OCI-LY7 (cell line): ENCODE measurements at regions not wholly inside any gene's neighbourhood (a gene's known extent, or its start where the extent isn't known, plus 50 kb on each side); places are given as distances from the start of the nearest gene placed in this dataset.
"Not testable (repeated sequence)": the region's sequence is repeated elsewhere in the genome, so short reads cannot be mapped to it uniquely, and the experiment has no call there.

Source experiments
- BruUV-seq: library from RNA; stranded (reverse); fragments of 400-500 nt; replicated peaks from 2 replicates; lab custom pipeline; 2021; lab: Mats Ljungman, UMichigan
- CTCF ChIA-PET: fragments of 300-600 bp; sonication (Branson Sonifier 250); formaldehyde crosslinking; loops from one replicate; lab custom pipeline; 2022; ENCODE audit warnings: antibody characterized with exemption; ENCODE audit not compliant: unreplicated experiment; lab: Charles Lee
- POLR2A ChIA-PET: fragments of 300-600 bp; sonication (Branson Sonifier 250); formaldehyde crosslinking; loops from one replicate; lab custom pipeline; 2022; ENCODE audit warnings: antibody characterized with exemption; lab: Charles Lee
- DNase-seq: peaks from one replicate; pipeline ENCODE4 v3.0.0-alpha.2; 2015; ENCODE audit warnings: low spot score
- H2AFZ ChIP-seq: fragments of 200-600 bp; sonication (generic), shearing (Covaris generic); 2 replicates; pipeline ENCODE4 v1.6.1; 2014; ENCODE audit warnings: mild to moderate bottlenecking, antibody characterized with exemption, low read length, moderate library complexity
- H3K27ac ChIP-seq: fragments of 200-600 bp; sonication (generic); 2 replicates; pipeline ENCODE4 v1.5.1; 2014; ENCODE audit warnings: mixed run types, low read depth, mild to moderate bottlenecking, moderate library complexity, low read length, inconsistent platforms; ENCODE audit not compliant: poor library complexity, severe bottlenecking
- H3K36me3 ChIP-seq: fragments of 200-600 bp; sonication (generic); 2 replicates; pipeline ENCODE4 v1.6.1; 2014; ENCODE audit warnings: mild to moderate bottlenecking, antibody characterized with exemption, low read length, moderate library complexity, mixed read lengths; ENCODE audit not compliant: insufficient read depth
- H3K4me1 ChIP-seq: fragments of 200-600 bp; sonication (generic); 2 replicates; pipeline ENCODE4 v1.5.1; 2014; ENCODE audit warnings: mild to moderate bottlenecking, low read length; ENCODE audit not compliant: insufficient read depth, poor library complexity, severe bottlenecking
- H3K4me2 ChIP-seq: fragments of 200-600 bp; sonication (generic); 2 replicates; pipeline ENCODE4 v1.6.1; 2014; ENCODE audit warnings: mild to moderate bottlenecking, low read length
- H3K4me3 ChIP-seq: fragments of 200-600 bp; sonication (generic); 2 replicates; pipeline ENCODE4 v1.5.1; 2014; ENCODE audit warnings: mild to moderate bottlenecking, low read depth, low read length; ENCODE audit not compliant: poor library complexity, severe bottlenecking
- H3K79me2 ChIP-seq: fragments of 200-600 bp; sonication (generic); 2 replicates; pipeline ENCODE4 v1.6.1; 2016; ENCODE audit warnings: low read depth, mild to moderate bottlenecking, low read length, moderate library complexity, mixed read lengths; ENCODE audit not compliant: insufficient read depth
- H3K9me2 ChIP-seq: fragments of 200-600 bp; sonication (generic); 2 replicates; pipeline ENCODE4 v1.6.1; 2016; ENCODE audit warnings: mild to moderate bottlenecking, low read length, mixed read lengths; ENCODE audit not compliant: insufficient read depth
- H3K9me3 ChIP-seq: fragments of 200-600 bp; sonication (generic); 2 replicates; pipeline ENCODE4 v1.6.1; 2014; ENCODE audit warnings: mild to moderate bottlenecking, mixed run types, low read length, mixed read lengths
- H4K20me1 ChIP-seq: fragments of 200-600 bp; sonication (generic); 2 replicates; pipeline ENCODE4 v1.6.1; 2014; ENCODE audit warnings: mild to moderate bottlenecking, antibody characterized with exemption, low read length, moderate library complexity, mixed read lengths; ENCODE audit not compliant: insufficient read depth
- EZH2phosphoT487 ChIP-seq: fragments of 200-600 bp; sonication (generic); IDR thresholded peaks from 2 replicates; pipeline ENCODE4 v1.6.1; 2018; ENCODE audit warnings: low read depth, borderline replicate concordance, mild to moderate bottlenecking, mixed run types, antibody characterized with exemption, low read length, moderate library complexity, mixed read lengths
- intact Hi-C: fragments of 100-400 bp; cut with micrococcal nuclease; formaldehyde crosslinking; loops from one replicate; pipeline ENCODE4 v1.10.0; 2022; ENCODE audit not compliant: unreplicated experiment
- TF ChIP-seq, protein P1 (sequence below): fragments of 200-600 bp; sonication (generic); conservative IDR thresholded peaks from 2 replicates; pipeline ENCODE4 v1.5.1; 2014; ENCODE audit warnings: mild to moderate bottlenecking, antibody characterized with exemption, low read length, moderate library complexity, mixed read lengths

DNA sequence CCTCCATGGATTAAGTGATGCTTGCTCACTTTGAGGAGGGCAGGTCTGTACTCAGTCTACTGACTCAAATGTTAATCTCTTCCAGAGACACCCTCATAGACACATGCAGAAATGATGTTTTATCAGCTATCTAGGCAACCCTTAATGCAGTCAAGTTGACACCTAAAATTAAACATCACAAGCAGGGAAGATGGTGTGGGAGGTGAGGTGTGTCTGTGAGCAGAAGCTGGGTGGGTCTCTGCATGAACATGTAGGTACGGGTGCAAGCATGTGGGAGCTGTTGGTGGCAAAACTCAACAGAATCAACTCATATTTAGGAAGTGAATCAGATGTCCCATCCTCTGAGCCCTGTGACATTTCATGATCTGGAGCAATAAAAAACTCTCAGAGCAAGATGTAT is 249.2 kb upstream of the SGCG start:
- intact Hi-C loops = no loop called here
- POLR2A ChIA-PET = no interaction called here

DNA sequence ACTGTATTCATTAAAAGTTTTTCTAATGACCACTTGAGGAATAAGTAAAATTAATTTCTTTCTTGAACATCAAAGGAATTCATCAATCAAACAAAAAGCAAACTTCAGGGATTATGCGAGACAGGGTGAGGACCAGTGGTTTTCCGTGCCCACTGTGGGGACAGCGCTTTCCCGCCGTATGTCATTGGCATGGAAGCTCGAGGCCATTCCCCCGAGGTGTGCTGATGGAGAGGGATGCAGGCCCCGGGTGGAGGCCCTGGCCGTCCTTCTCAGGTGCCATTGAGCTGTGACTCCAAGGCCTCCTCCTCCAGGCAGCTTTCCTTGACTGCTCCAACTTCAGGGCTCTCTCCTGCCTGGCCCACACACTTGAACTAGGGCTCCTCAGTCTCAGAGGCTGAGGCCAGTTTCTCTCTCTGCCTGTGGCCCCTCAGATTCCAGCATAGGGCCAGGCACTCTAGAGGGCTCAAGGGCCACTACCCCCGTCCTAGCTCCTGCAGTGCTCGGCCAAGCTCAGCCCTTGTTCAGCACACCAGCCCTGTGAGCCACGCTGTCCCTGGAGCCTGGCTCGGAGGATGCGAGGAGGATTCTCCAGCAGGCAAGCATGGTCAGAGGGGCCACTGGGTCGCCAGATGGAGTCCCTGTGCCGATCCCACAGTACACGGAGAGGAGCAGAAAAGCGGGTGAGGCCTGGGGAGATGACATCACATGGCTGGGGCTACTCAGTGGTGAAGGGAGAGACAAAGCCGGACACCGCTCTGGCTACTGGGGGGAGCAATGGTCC is 248.0 kb upstream of the SGCG start:
- H3K4me1 ChIP-seq, H2AFZ ChIP-seq, POLR2A ChIA-PET, DNase-seq, H3K36me3 ChIP-seq, H3K79me2 ChIP-seq, H3K9me3 ChIP-seq, intact Hi-C loops, CTCF ChIA-PET, H3K4me3 ChIP-seq, H3K9me2 ChIP-seq, H4K20me1 ChIP-seq, H3K27ac ChIP-seq, H3K4me2 ChIP-seq, BruUV-seq: not testable (repeated sequence)

More for the DNA sequence above, 249.2 kb upstream of the SGCG start:
- no TSS peak for BruUV-seq
- TF ChIP-seq, protein P1, sequence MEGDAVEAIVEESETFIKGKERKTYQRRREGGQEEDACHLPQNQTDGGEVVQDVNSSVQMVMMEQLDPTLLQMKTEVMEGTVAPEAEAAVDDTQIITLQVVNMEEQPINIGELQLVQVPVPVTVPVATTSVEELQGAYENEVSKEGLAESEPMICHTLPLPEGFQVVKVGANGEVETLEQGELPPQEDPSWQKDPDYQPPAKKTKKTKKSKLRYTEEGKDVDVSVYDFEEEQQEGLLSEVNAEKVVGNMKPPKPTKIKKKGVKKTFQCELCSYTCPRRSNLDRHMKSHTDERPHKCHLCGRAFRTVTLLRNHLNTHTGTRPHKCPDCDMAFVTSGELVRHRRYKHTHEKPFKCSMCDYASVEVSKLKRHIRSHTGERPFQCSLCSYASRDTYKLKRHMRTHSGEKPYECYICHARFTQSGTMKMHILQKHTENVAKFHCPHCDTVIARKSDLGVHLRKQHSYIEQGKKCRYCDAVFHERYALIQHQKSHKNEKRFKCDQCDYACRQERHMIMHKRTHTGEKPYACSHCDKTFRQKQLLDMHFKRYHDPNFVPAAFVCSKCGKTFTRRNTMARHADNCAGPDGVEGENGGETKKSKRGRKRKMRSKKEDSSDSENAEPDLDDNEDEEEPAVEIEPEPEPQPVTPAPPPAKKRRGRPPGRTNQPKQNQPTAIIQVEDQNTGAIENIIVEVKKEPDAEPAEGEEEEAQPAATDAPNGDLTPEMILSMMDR = no peak
- Histone ChIP-seq H3K79me2 (no peaks in the 10 kb centered on the region), H3K4me3 (no peak overlapping the region), H2AFZ (no peak overlapping the region), H3K36me3 (no peaks in the 10 kb centered on the region), H3K4me1 (no peaks in the 10 kb centered on the region), H3K4me2 (no peak overlapping the region), H3K9me3 (no peaks in the 10 kb centered on the region), H4K20me1 (no peaks in the 10 kb centered on the region), H3K9me2 (no peaks in the 10 kb centered on the region), H3K27ac (no peak overlapping the region)
- CTCF ChIA-PET = no interaction called here
- no peak for DNase-seq

DNA sequence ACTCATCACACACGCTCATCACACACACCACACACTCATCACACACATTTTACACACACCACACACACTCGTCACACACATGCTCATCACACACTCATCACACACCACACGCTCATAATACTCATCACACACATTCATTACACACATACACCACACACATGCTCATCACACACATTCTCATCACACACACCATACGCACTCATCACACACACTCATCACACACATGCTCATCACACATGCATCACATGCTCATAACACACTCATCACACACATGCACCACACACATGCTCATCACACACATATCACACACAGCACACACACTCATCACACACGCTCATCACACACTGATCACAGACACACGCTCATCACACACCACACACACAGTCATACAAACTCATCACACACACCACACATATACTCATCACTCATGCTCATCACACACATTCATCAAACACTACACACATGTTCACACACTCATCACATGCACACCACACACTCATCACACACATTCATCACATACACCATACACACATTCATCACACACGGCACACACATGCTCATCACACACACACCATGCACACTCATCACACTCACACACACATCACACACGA is 247.1 kb upstream of the SGCG start:
- Histone ChIP-seq H3K4me1 (no peaks in the 10 kb centered on the region), H2AFZ (no peak overlapping the region), H3K4me3 (no peak overlapping the region), H4K20me1 (no peaks in the 10 kb centered on the region), H3K36me3 (no peaks in the 10 kb centered on the region), H3K79me2 (no peaks in the 10 kb centered on the region), H3K4me2 (no peak overlapping the region), H3K27ac (no peak overlapping the region), H3K9me2 (no peaks in the 10 kb centered on the region), H3K9me3 (no peaks in the 10 kb centered on the region)
- no TSS peak for BruUV-seq
- no peak for DNase-seq
- intact Hi-C loops = no loop called here
- TF ChIP-seq, protein P1 = no peak
- TF ChIP-seq EZH2phosphoT487 = no peak
- ChIA-PET CTCF (no interaction called here), POLR2A (no interaction called here)
